Psoas muscle (tissue), 7 donors: ENCODE measurements at regions not wholly inside any gene's neighbourhood (a gene's known extent, or its start where the extent isn't known, plus 50 kb on each side); places are given as distances from the start of the nearest gene placed in this dataset.
"Not testable (repeated sequence)": the region's sequence is repeated elsewhere in the genome, so short reads cannot be mapped to it uniquely, and the experiment has no call there.

Experiments used
- ATAC-seq, 4 donors: fragments of 200-7000 bp; cut with Tn5 transposase; one replicate each; pipeline ENCODE4 v1.9.1; 2020; ENCODE audit warnings: moderate library complexity in 3 of 4, mild to moderate bottlenecking in 2 of 4
- DNase-seq, 2 donors: peaks; one replicate each; pipeline ENCODE4 v3.0.0-alpha.2; 2020
- H3K27ac ChIP-seq: fragments of 200-600 bp; one replicate; pipeline ENCODE4 v1.8.0; 2022
- H3K27me3 ChIP-seq, 3 donors: fragments of 200-600 bp in 1 of 3; one replicate each; pipeline versions ENCODE4 v1.6.1 to v1.8.0; 2013 to 2022; ENCODE audit warnings: low read length in 2 of 3, mild to moderate bottlenecking in 2 of 3, moderate library complexity in 1 of 3; ENCODE audit not compliant: insufficient read depth in 3 of 3
- H3K36me3 ChIP-seq, 2 donors: fragments of 200-600 bp in 1 of 2; one replicate each; pipeline versions ENCODE4 v1.6.1 to v1.8.0; 2013 to 2022; ENCODE audit warnings: low read depth in 1 of 2, mild to moderate bottlenecking in 1 of 2, moderate library complexity in 1 of 2; ENCODE audit not compliant: insufficient read depth in 1 of 2
- H3K4me1 ChIP-seq: fragments of 200-600 bp; one replicate; pipeline ENCODE4 v1.8.0; 2022
- H3K4me3 ChIP-seq: fragments of 200-600 bp; one replicate; pipeline ENCODE4 v1.8.0; 2022; ENCODE audit warnings: mild to moderate bottlenecking
- H3K9me3 ChIP-seq: fragments of 200-600 bp; one replicate; pipeline ENCODE4 v1.8.0; 2022
- WGBS, 3 donors: extraction: QIAGEN DNeasy Blood & Tissue Kit; methylation state at CpG; one replicate each; pipeline versions ENCODE4 v1.1.6 to v1.1.7; 2013; 5-methylcytosine and 5-hydroxymethylcytosine counted together
- intact Hi-C, 2 donors: fragments of 100-400 bp; cut with DNase I; formaldehyde crosslinking; loops; one replicate each; pipeline versions ENCODE4 v1.11.0 to v1.14.2; 2022
- TF ChIP-seq, protein P1 (sequence below): fragments of 200-600 bp; IDR thresholded peaks from one replicate; pipeline ENCODE4 v1.8.0; 2022; ENCODE audit warnings: antibody characterized with exemption
- donor health status: healthy with polysubstance abuse.
- donor health status: DM: no; HTN: no; CAD: no; lungs with moderate emphysema.
- donor health status: Bipolar disorder and iron deficiency.
- donor health status: healthy.
- donor health status: DM: yes; HTN: yes; CAD: no.
- donor health status: DM: no; HTN: no; CAD: no.
- donor health status: DM: yes; HTN: yes; CAD: no.

DNA sequence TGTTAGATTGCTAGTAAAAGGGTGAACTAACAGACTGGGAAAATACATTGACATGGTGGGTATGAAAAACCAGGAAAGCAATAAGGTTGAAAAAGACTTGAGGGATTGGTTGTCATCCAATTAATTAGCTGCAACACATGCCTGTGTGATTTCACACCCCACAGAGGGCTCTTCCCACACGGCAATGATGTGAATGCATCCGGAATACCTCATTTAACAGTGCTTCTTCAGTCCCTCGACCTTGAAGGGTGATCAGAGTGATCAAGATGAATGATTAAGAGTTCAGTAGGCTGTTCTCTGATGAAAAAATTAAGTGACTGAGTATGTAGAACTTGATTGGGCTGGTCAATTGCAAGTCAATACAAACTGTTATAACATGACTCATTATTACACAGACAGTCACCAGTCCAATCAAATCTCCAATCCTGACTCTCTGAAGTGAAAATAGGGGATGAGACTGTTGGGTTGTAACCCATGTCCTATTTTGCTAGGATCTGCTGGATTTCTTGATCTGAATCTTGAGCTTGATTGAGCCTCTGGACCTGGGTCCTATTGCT lies 924.9 kb upstream of the FAM98A start:
- Histone ChIP-seq H3K27me3 (no peaks in the 10 kb centered on the region), H3K27ac (no peak overlapping the region), H3K4me1 (no peaks in the 10 kb centered on the region), H3K36me3 (no peaks in the 10 kb centered on the region), H3K4me3 (no peak overlapping the region), H3K9me3 (no peaks in the 10 kb centered on the region)
- DNase-seq, result no peak
- ATAC-seq, result no peak
- WGBS, 3 donors, result 41 to 46% (median 41%) methylated on average over 3 of the region's 3 CpGs
- TF ChIP-seq, protein P1, sequence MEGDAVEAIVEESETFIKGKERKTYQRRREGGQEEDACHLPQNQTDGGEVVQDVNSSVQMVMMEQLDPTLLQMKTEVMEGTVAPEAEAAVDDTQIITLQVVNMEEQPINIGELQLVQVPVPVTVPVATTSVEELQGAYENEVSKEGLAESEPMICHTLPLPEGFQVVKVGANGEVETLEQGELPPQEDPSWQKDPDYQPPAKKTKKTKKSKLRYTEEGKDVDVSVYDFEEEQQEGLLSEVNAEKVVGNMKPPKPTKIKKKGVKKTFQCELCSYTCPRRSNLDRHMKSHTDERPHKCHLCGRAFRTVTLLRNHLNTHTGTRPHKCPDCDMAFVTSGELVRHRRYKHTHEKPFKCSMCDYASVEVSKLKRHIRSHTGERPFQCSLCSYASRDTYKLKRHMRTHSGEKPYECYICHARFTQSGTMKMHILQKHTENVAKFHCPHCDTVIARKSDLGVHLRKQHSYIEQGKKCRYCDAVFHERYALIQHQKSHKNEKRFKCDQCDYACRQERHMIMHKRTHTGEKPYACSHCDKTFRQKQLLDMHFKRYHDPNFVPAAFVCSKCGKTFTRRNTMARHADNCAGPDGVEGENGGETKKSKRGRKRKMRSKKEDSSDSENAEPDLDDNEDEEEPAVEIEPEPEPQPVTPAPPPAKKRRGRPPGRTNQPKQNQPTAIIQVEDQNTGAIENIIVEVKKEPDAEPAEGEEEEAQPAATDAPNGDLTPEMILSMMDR, result no peak
- intact Hi-C loops, result no loop called here

DNA sequence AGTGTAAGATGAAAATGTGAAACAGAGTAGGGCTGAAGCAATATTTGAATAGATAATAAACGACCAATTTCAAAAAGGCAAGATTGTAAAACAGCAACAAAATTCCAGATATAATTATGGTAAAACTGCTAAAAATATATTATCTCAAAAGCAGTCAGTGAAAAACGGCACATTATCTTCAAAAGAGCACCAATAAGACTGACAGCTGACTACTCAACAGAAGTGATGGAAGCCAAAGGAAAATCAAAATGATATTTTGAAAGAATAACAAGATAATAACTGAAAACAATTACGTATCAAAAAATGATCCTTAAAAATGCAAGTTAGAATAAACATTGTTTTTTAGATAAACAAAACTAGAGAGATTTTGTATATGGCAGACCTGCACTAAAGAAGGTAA lies 920.6 kb upstream of the FAM98A start:
- H3K27me3 ChIP-seq, result no peaks in the 10 kb centered on the region
- no peaks in the 10 kb centered on the region for H3K9me3 ChIP-seq
- ATAC-seq (no peak), DNase-seq (no peak)
- 70 to 79% (median 78%) methylated on average over 3 of the region's 3 CpGs for WGBS, 3 donors
- H3K27ac ChIP-seq, result no peak overlapping the region
- H3K36me3 ChIP-seq, result no peaks in the 10 kb centered on the region
- TF ChIP-seq, protein P1, result no peak
- H3K4me1 ChIP-seq, result no peaks in the 10 kb centered on the region
- intact Hi-C loops, result no loop called here
- H3K4me3 ChIP-seq, result no peak overlapping the region

DNA sequence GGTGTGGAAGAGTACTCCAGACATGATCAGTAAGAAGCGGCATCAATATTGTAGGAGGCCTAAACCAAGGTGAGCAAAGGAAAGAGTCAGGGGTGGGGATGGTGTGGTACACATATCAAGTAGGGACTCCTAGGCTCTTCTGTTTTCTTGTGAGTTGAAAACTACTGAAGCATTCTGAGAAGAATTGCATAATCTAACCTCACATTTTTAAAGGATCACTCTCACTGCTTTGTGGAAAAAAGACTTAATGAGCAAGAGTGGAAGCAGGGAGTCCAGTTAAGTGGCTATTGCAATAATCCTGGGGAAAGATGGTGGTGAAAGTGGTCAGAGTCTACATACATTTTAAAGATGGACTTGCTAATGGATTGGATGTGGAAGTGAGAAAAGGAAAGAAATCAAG lies 899.5 kb upstream of the FAM98A start:
- no peaks in the 10 kb centered on the region for H3K36me3 ChIP-seq
- H3K27ac ChIP-seq, result no peak overlapping the region
- no peaks in the 10 kb centered on the region for H3K9me3 ChIP-seq
- H3K4me1 ChIP-seq, result no peaks in the 10 kb centered on the region
- TF ChIP-seq, protein P1, result no peak
- H3K4me3 ChIP-seq, result no peak overlapping the region
- intact Hi-C loops, result no loop called here
- H3K27me3 ChIP-seq, result no peaks in the 10 kb centered on the region
- WGBS, 3 donors, result 87 to 97% (median 93%) methylated on average over 1 of the region's 1 CpG
- DNase-seq (no peak), ATAC-seq (no peak)

DNA sequence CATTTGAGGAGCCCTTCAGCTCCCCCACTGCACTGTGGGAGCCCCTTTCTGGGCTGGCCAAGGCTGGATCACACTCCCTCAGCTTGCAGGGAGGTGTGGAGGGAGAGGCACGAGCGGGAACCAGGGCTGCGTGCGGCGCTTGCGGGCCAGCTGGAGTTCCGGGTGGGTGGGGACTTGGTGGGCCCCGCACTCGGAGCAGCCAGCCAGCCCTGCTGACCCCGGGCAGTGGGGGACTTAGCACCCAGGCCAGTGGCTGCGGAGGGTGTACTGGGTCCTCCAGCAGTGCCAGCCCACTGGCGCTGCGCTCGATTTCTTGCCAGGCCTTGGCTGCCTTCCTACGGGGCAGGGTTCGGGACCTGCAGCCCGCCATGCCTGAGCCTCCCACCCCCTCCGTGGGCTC lies 895.1 kb upstream of the FAM98A start:
- intact Hi-C loops, ATAC-seq, DNase-seq, H3K27ac ChIP-seq, H3K4me1 ChIP-seq, H3K9me3 ChIP-seq, H3K4me3 ChIP-seq, H3K27me3 ChIP-seq, H3K36me3 ChIP-seq: not testable (repeated sequence)
- 88 to 94% (median 92%) methylated on average over 8 to 18 of the region's 18 CpGs for WGBS, 3 donors

DNA sequence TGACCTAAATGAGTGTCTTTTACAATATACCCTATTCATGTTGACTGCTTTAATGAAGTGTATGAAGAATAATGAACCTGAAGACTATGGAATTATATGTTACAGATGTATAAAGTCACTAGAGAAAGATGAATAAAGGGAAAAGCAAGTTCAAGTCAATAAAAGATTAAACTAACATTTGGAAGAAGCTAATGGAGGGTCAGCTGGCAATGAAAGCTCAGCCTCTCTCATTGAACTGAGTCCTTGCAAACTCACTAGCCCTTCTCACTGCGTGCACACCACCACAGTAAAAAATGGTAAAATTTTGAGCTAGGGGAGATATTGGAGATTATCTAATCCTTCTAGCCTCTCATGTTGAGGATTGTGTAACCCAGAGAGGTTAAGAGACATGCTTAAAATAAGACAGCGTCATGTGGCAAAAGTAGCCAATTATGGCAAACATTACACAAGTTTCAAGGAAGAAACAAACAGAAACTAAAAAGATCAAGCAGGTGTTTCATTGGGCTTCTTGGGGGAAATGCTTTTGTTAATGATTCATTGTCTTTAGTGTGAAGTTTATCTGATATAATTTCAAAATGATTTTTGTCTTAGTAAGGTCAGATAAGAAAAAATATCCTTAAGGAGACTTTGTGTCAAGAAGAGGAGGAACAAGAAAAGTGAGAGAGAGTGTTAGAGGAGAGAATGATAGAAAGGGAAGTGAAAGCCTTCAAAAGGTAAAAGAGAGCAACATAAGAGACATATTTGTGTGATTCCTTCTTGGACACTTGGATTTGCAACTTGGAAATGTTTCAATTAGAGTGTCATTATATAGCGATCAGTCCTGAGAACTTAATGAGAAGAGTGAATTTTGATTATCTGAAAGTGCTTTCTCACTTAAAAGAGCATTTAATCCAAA lies 893.7 kb upstream of the FAM98A start:
- H3K4me1 ChIP-seq, result no peaks in the 10 kb centered on the region
- H3K36me3 ChIP-seq, result no peaks in the 10 kb centered on the region
- WGBS, 3 donors, result 77 to 87% (median 84%) methylated on average over 3 of the region's 3 CpGs
- TF ChIP-seq, protein P1, result no peak
- DNase-seq (no peak), ATAC-seq (no peak)
- H3K9me3 ChIP-seq, result no peaks in the 10 kb centered on the region
- no peaks in the 10 kb centered on the region for H3K27me3 ChIP-seq
- intact Hi-C loops, result no loop called here
- no peak overlapping the region for H3K4me3 ChIP-seq
- H3K27ac ChIP-seq, result no peak overlapping the region
